Gastrocnemius medialis (tissue), 4 donors: ENCODE measurements at regions not wholly inside any gene's neighbourhood (a gene's known extent, or its start where the extent isn't known, plus 50 kb on each side); places are given as distances from the start of the nearest gene placed in this dataset.

Experiments
- ATAC-seq, 2 donors: fragments of 150-250 bp; one replicate each; pipeline ENCODE4 v1.9.1; 2016
- DNase-seq, 2 donors: peaks; one replicate each; pipeline ENCODE4 v3.0.0-alpha.2; 2019
- H3K27ac ChIP-seq, 4 donors: fragments of 200-600 bp; sonication (generic); 1 replicate in 1 of 4; 2 replicates in 3 of 4; pipeline ENCODE4 v1.5.1; 2016 to 2018; ENCODE audit warnings: mild to moderate bottlenecking in 2 of 4, moderate library complexity in 1 of 4
- H3K27me3 ChIP-seq, 3 donors: fragments of 200-600 bp; sonication (generic) in 2 of 3; 1 replicate in 1 of 3; 2 replicates in 2 of 3; pipeline versions ENCODE4 v1.5.1 to v1.6.0; 2016 to 2019; ENCODE audit warnings: mild to moderate bottlenecking in 1 of 3, moderate library complexity in 1 of 3
- H3K36me3 ChIP-seq, 2 donors: fragments of 200-600 bp; sonication (generic) in 1 of 2; one replicate each; pipeline ENCODE4 v1.5.1; 2017 to 2018
- H3K4me1 ChIP-seq, 2 donors: fragments of 200-600 bp; sonication (generic) in 1 of 2; one replicate each; pipeline ENCODE4 v1.5.1; 2016 to 2017; ENCODE audit warnings: mild to moderate bottlenecking in 2 of 2
- H3K4me3 ChIP-seq, 4 donors: fragments of 200-600 bp; sonication (generic) in 3 of 4; 1 replicate in 1 of 4; 2 replicates in 3 of 4; pipeline ENCODE4 v1.5.1; 2016 to 2019; ENCODE audit warnings: mild to moderate bottlenecking in 2 of 4
- H3K9me3 ChIP-seq, 3 donors: fragments of 200-600 bp; sonication (generic) in 2 of 3; 1 replicate in 1 of 3; 2 replicates in 2 of 3; pipeline ENCODE4 v1.5.1; 2016 to 2019
- CTCF ChIP-seq, 5 experiments: fragments of 450-650 bp in 3 of 5; fragments of 200-600 bp in 2 of 5; sonication (generic) in 2 of 5; IDR thresholded peaks in 4 of 5; conservative IDR thresholded peaks in 1 of 5; 1 replicate in 4 of 5; 2 replicates in 1 of 5; pipeline ENCODE4 v1.5.1; 2016 to 2019; ENCODE audit warnings: antibody characterized with exemption in 5 of 5, mild to moderate bottlenecking in 3 of 5, moderate library complexity in 3 of 5
- POLR2A ChIP-seq, 2 donors: fragments of 450-650 bp; IDR thresholded peaks; one replicate each; pipeline ENCODE4 v1.6.1; 2017; ENCODE audit warnings: antibody characterized with exemption in 2 of 2, mild to moderate bottlenecking in 2 of 2, moderate library complexity in 2 of 2
- in situ Hi-C, 4 donors: fragments of 200-750 bp; cut with MboI; loops; one replicate each; pipeline versions ENCODE4 v1.15.0 to v1.8.0; 2017; ENCODE audit warnings: low sequenced_read_pairs in 4 of 4
- intact Hi-C: fragments of 100-400 bp; cut with DNase I; formaldehyde crosslinking; loops from one replicate; pipeline ENCODE4 v1.15.1; 2023; ENCODE audit warnings: low total_unique reads

DNA sequence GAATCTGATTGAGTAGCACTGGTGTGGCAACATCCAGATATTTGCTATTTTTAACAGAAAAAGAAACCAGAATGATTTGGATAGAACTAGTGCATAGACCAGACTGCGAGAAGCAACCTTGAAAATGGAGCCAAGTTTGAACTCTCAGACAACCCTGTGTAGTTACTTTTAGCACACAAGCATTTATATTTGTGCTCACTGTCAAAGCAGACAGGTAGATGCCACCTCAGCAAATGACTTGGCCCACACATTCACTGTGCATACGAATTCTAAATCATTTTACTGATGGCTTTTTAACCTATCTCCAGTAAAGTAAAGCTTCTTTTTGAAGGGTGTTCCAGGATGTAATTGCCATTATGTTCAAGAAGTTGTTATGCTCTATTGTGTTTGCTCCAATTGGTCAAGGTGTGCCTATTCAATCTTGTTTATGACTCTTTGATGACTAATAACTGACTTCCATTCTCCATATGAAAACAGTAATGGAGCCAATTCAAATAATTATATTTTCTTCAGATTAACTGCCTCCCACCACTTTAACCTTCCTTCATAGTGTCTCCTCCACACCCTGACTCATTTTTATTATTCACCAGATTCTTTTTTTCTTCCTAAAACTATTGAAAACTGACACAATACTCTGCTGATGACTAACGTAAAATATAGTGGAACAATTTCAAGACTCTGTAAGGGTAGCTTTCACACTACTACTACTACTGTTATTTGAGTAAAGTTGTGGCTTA lies 138.5 kb downstream of the CCER1 start:
- ATAC-seq (no peak), DNase-seq (no peak)
- H3K4me3 ChIP-seq = no peak overlapping the region
- H3K9me3 ChIP-seq = no peaks in the 10 kb centered on the region
- in situ Hi-C loops = no loop called here
- TF ChIP-seq CTCF (IDR thresholded peaks at IDR 0.05 in 4 of 5, conservative IDR thresholded peaks at IDR 0.05 in 1 of 5) (no peak), POLR2A (IDR thresholded peaks at IDR 0.05) (no peak)
- no peaks in the 10 kb centered on the region for H3K27me3 ChIP-seq
- no peaks in the 10 kb centered on the region for H3K4me1 ChIP-seq
- intact Hi-C loops = no loop called here
- H3K36me3 ChIP-seq = no peaks in the 10 kb centered on the region
- H3K27ac ChIP-seq = no peak overlapping the region

- intact Hi-C loops (no loop called here), in situ Hi-C loops (no loop called here)
- no peaks in the 10 kb centered on the region for H3K4me1 ChIP-seq
- H3K27me3 ChIP-seq = no peaks in the 10 kb centered on the region
- no peaks in the 10 kb centered on the region for H3K36me3 ChIP-seq
- H3K9me3 ChIP-seq = no peaks in the 10 kb centered on the region
- ATAC-seq (no peak), DNase-seq (no peak)
- TF ChIP-seq CTCF (IDR thresholded peaks at IDR 0.05 in 4 of 5, conservative IDR thresholded peaks at IDR 0.05 in 1 of 5) (no peak), POLR2A (IDR thresholded peaks at IDR 0.05) (no peak)
- H3K4me3 ChIP-seq = no peak overlapping the region
- H3K27ac ChIP-seq = no peak overlapping the region
Measured at GRCh38 chr12:90809940-90810339, 145.0 kb downstream of the CCER1 start.

DNA sequence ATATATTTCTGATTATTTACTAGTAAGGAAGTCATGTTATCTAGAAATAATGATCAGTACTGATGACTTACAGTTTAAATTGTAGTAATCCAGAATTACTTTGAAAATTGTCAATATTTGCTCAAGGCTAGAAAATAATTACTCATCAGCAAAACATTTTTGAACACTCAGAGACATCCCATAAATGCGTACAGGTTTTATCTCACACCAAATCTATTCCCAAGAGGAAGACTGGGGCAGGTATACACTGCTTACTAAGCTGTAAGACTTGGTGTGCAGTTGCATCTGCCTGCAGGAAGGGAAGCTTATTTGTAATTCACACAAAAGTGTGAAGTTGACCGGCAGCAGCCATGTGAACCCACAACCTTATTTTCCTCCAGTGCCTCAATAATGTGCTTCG lies 146.4 kb downstream of the CCER1 start:
- Histone ChIP-seq H3K4me3 (no peak overlapping the region), H3K27me3 (no peaks in the 10 kb centered on the region), H3K9me3 (no peaks in the 10 kb centered on the region), H3K36me3 (no peaks in the 10 kb centered on the region), H3K4me1 (no peaks in the 10 kb centered on the region), H3K27ac (no peak overlapping the region)
- in situ Hi-C loops = no loop called here
- ATAC-seq (no peak), DNase-seq (no peak)
- intact Hi-C loops = no loop called here
- TF ChIP-seq CTCF (IDR thresholded peaks at IDR 0.05 in 4 of 5, conservative IDR thresholded peaks at IDR 0.05 in 1 of 5) (no peak), POLR2A (IDR thresholded peaks at IDR 0.05) (no peak)

- intact Hi-C loops (no loop called here), in situ Hi-C loops (no loop called here)
- no peaks in the 10 kb centered on the region for H3K36me3 ChIP-seq
- no peak overlapping the region for H3K27ac ChIP-seq
- H3K4me1 ChIP-seq = no peaks in the 10 kb centered on the region
- no peaks in the 10 kb centered on the region for H3K27me3 ChIP-seq
- no peak for DNase-seq
- H3K9me3 ChIP-seq = no peaks in the 10 kb centered on the region
- ATAC-seq = no peak
- TF ChIP-seq CTCF (IDR thresholded peaks at IDR 0.05 in 4 of 5, conservative IDR thresholded peaks at IDR 0.05 in 1 of 5) = no peak
- TF ChIP-seq POLR2A (IDR thresholded peaks at IDR 0.05) = no peak
- no peak overlapping the region for H3K4me3 ChIP-seq
Measured at GRCh38 chr12:90802727-90803126, 152.2 kb downstream of the CCER1 start.

DNA sequence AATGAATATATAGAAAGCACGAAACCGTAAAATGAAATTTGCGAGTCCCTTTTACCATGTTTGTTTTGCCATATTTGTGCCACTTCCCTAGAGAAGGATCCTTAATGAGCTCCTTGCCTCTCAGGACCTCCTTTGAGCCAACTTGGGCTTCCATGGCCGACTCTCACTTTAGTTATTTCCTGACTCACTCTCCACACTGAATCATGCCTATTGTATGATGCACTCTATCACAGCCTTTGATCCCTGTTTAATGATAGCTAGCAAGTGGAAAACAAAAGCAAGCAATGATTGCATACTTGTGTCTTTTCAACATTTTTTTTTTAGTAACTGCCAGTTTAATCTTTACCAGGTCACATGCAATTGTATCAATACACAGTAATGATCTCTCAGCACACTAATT lies 153.2 kb downstream of the CCER1 start:
- no peak overlapping the region for H3K27ac ChIP-seq
- H3K4me1 ChIP-seq = no peaks in the 10 kb centered on the region
- intact Hi-C loops = no loop called here
- no peaks in the 10 kb centered on the region for H3K9me3 ChIP-seq
- H3K36me3 ChIP-seq = no peaks in the 10 kb centered on the region
- in situ Hi-C loops = no loop called here
- no peak for ATAC-seq
- no peaks in the 10 kb centered on the region for H3K27me3 ChIP-seq
- H3K4me3 ChIP-seq = no peak overlapping the region
- TF ChIP-seq CTCF (IDR thresholded peaks at IDR 0.05 in 4 of 5, conservative IDR thresholded peaks at IDR 0.05 in 1 of 5) (no peak), POLR2A (IDR thresholded peaks at IDR 0.05) (no peak)
- DNase-seq = no peak
